HCT116 (cell line): ENCODE measurements at regions not wholly inside any gene's neighbourhood (a gene's known extent, or its start where the extent isn't known, plus 50 kb on each side); places are given as distances from the start of the nearest gene placed in this dataset.

Experiments
- ATAC-seq: fragments of 200-7000 bp; cut with Tn5 transposase; 2 replicates; pipeline ENCODE4 v1.9.1; 2020; ENCODE audit warnings: mild to moderate bottlenecking, moderate library complexity
- BruUV-seq: library from RNA; stranded (reverse); fragments of 400-500 nt; replicated peaks from 2 replicates; lab custom pipeline; 2021; lab: Mats Ljungman, UMichigan
- CTCF ChIA-PET: fragments of 300-600 bp; sonication (Branson Sonifier 250); formaldehyde crosslinking; loops from one replicate; lab custom pipeline; 2021; ENCODE audit warnings: antibody characterized with exemption; lab: Charles Lee
- POLR2A ChIA-PET: fragments of 300-600, 350-600 bp; sonication (Branson Sonifier 250); formaldehyde crosslinking; loops from one replicate; lab custom pipeline; 2021; ENCODE audit warnings: antibody characterized with exemption; lab: Charles Lee
- RAD21 ChIA-PET, 2 experiments: fragments of 300-600 bp; sonication (Branson Sonifier 250); formaldehyde crosslinking; loops; one replicate each; lab custom pipeline; 2023; ENCODE audit warnings: low total read pairs in 2 of 2; ENCODE audit not compliant: uncharacterized antibody in 2 of 2, unreplicated experiment in 2 of 2, low non-redundant PET in 1 of 2; lab: Charles Lee
- DNase-seq: peaks from one replicate; pipeline ENCODE4 v3.0.0-alpha.2; 2010; ENCODE audit warnings: low read depth, low spot score
- H2AFZ ChIP-seq: fragments of 200-600 bp; shearing (Covaris generic), sonication (generic); 2 replicates; pipeline ENCODE4 v1.6.1; 2017; ENCODE audit warnings: low read depth, mixed run types, mixed read lengths, antibody characterized with exemption, low read length; ENCODE audit not compliant: poor library complexity, severe bottlenecking
- H3K27ac ChIP-seq: 2 replicates; pipeline ENCODE4 v1.5.1; 2012; ENCODE audit warnings: low read depth, low read length
- H3K27me3 ChIP-seq: fragments of 200-600 bp; sonication (generic); 2 replicates; pipeline ENCODE4 v1.6.1; 2016; ENCODE audit warnings: mixed run types, low read length, mixed read lengths; ENCODE audit not compliant: insufficient read depth
- H3K36me3 ChIP-seq, 2 experiments: fragments of 200-500 bp in 1 of 2; fragments of 200-600 bp in 1 of 2; sonication (Bioruptor generic) in 1 of 2; sonication (generic) in 1 of 2; 2 replicates each; pipeline versions ENCODE4 v1.5.1 to v1.6.1; 2014 to 2016; ENCODE audit warnings: low read length in 2 of 2, inconsistent platforms in 1 of 2, mixed read lengths in 1 of 2, mixed run types in 1 of 2; ENCODE audit not compliant: insufficient read depth in 2 of 2, control insufficient read depth in 1 of 2
- H3K4me1 ChIP-seq, 2 experiments: fragments of 200-600 bp in 1 of 2; sonication (generic) in 1 of 2; 2 replicates each; pipeline versions ENCODE4 v1.5.1 to v1.6.1; 2012 to 2017; ENCODE audit warnings: low read length in 2 of 2, inconsistent platforms in 1 of 2, mild to moderate bottlenecking in 1 of 2, mixed read lengths in 1 of 2, mixed run types in 1 of 2, moderate library complexity in 1 of 2; ENCODE audit not compliant: insufficient read depth in 2 of 2, control insufficient read depth in 1 of 2
- H3K4me2 ChIP-seq: fragments of 200-600 bp; sonication (generic); 2 replicates; pipeline ENCODE4 v1.6.1; 2017; ENCODE audit warnings: mixed run types, low read length, mixed read lengths
- H3K4me3 ChIP-seq, 2 experiments: fragments of 200-600 bp in 1 of 2; sonication (generic) in 1 of 2; replicated peaks in 1 of 2; 2 replicates each; pipeline ENCODE4 v1.5.1; 2011 to 2016; ENCODE audit warnings: low read length in 2 of 2, control low read depth in 1 of 2, low read depth in 1 of 2, mild to moderate bottlenecking in 1 of 2, mixed read lengths in 1 of 2, mixed run types in 1 of 2
- H3K79me2 ChIP-seq: fragments of 200-600 bp; sonication (generic); 2 replicates; pipeline ENCODE4 v1.6.1; 2017; ENCODE audit warnings: mild to moderate bottlenecking, mixed run types, low read length, moderate library complexity, mixed read lengths; ENCODE audit not compliant: insufficient read depth
- H3K9ac ChIP-seq: fragments of 200-600 bp; sonication (generic); 2 replicates; pipeline ENCODE4 v1.6.1; 2016; ENCODE audit warnings: low read length, mixed read lengths
- H3K9me2 ChIP-seq: fragments of 200-600 bp; sonication (generic), shearing (Covaris generic); 2 replicates; pipeline ENCODE4 v1.6.1; 2017; ENCODE audit warnings: mixed run types, mild to moderate bottlenecking, moderate library complexity; ENCODE audit not compliant: insufficient read depth
- H3K9me3 ChIP-seq, 2 experiments: fragments of 200-500 bp in 1 of 2; fragments of 200-600 bp in 1 of 2; sonication (Bioruptor generic) in 1 of 2; sonication (generic) in 1 of 2; 2 replicates each; pipeline ENCODE4 v1.6.1; 2014 to 2017; ENCODE audit warnings: low read length in 2 of 2, mixed read lengths in 2 of 2, inconsistent platforms in 1 of 2, low read depth in 1 of 2, mild to moderate bottlenecking in 1 of 2, mixed run types in 1 of 2, moderate library complexity in 1 of 2; ENCODE audit not compliant: control insufficient read depth in 1 of 2, insufficient read depth in 1 of 2
- H4K20me1 ChIP-seq: fragments of 200-600 bp; sonication (generic), shearing (Covaris generic); 2 replicates; pipeline ENCODE4 v1.6.1; 2017; ENCODE audit warnings: mixed run types, mild to moderate bottlenecking, moderate library complexity; ENCODE audit not compliant: insufficient read depth
- ATF3 ChIP-seq: IDR thresholded peaks from 2 replicates; pipeline ENCODE4 v1.6.1; 2012
- CEBPB ChIP-seq: IDR thresholded peaks from 2 replicates; pipeline ENCODE4 v1.6.1; 2012; ENCODE audit warnings: low read depth
- CTCF ChIP-seq, 3 experiments: fragments of 200-600 bp in 1 of 3; sonication (generic) in 1 of 3; IDR thresholded peaks in 2 of 3; conservative IDR thresholded peaks in 1 of 3; 2 replicates each; pipeline ENCODE4 v1.5.1; 2012 to 2017; ENCODE audit warnings: low read depth in 2 of 3, low read length in 2 of 3, antibody characterized with exemption in 1 of 3, borderline replicate concordance in 1 of 3, control low read depth in 1 of 3, mild to moderate bottlenecking in 1 of 3, mixed read lengths in 1 of 3, mixed run types in 1 of 3, moderate library complexity in 1 of 3; ENCODE audit not compliant: insufficient read depth in 1 of 3
- EZH2phosphoT487 ChIP-seq: fragments of 200-600 bp; IDR thresholded peaks from 2 replicates; pipeline ENCODE4 v1.6.1; 2018; ENCODE audit warnings: antibody characterized with exemption, borderline replicate concordance
- SIN3A ChIP-seq: IDR thresholded peaks from 2 replicates; pipeline ENCODE4 v1.6.1; 2012; ENCODE audit warnings: low read depth
- SRF ChIP-seq: IDR thresholded peaks from 2 replicates; pipeline ENCODE4 v1.6.1; 2012; ENCODE audit warnings: low read depth
- intact Hi-C: fragments of 100-400 bp; cut with micrococcal nuclease; formaldehyde crosslinking; loops from 2 replicates; pipeline ENCODE4 v1.10.0; 2022

GRCh38 chr11:23112390-23112789, 252.1 kb upstream of the CCDC179 start:
- Histone ChIP-seq H3K79me2 (no peaks in the 10 kb centered on the region), H4K20me1 (no peaks in the 10 kb centered on the region), H3K9ac (no peak overlapping the region), H3K36me3 (no peaks in the 10 kb centered on the region), H3K27me3 (no peaks in the 10 kb centered on the region), H3K4me3 (no peak overlapping the region), H3K9me2 (no peaks in the 10 kb centered on the region), H3K9me3 (peaks cover 0 to 10% of the 10 kb centered on the region in 2 experiments; a peak in 2 of 4 replicates), H3K27ac (no peak overlapping the region), H3K4me2 (no peak overlapping the region), H3K4me1 (no peaks in the 10 kb centered on the region), H2AFZ (no peak overlapping the region)
- ChIA-PET POLR2A (no interaction called here), CTCF (no interaction called here), RAD21 (no interaction called here)
- TF ChIP-seq SIN3A, result no peak
- TF ChIP-seq CTCF (IDR thresholded peaks at IDR 0.05 in 2 of 3, conservative IDR thresholded peaks at IDR 0.05 in 1 of 3; ENCODE audit: borderline replicate concordance in 1 of 3, insufficient read depth in 1 of 3, low read depth in 2 of 3, low read length in 2 of 3), result no peak
- TF ChIP-seq CEBPB, result no peak
- no peak for TF ChIP-seq EZH2phosphoT487
- TF ChIP-seq SRF, result no peak
- TF ChIP-seq ATF3, result no peak
- no TSS peak for BruUV-seq
- ATAC-seq (no peak), DNase-seq (no peak)
- intact Hi-C loops, result no loop called here
